ENCODE measurements at regions not wholly inside any gene's neighbourhood (a gene's known extent, or its start where the extent isn't known, plus 50 kb on each side); places are given as distances from the start of the nearest gene placed in this dataset.

- ChIA-PET POLR2A (ENCODE audit: low non-redundant PET) (no interaction called here), CTCF (interaction anchor here (0.6 to 0.9 kb wide), 2 partner anchors 17 to 78 kb away, joined by 3 read pairs; no protein-coding TSS in a partner anchor)
- DNase-seq (ENCODE audit: low spot score), result no peak
- no peak overlapping the region for H3K27ac ChIP-seq
- no peak for TF ChIP-seq CTCF (conservative IDR thresholded peaks at IDR 0.05; ENCODE audit: low read depth)
Observed at GRCh38 chr12:16095531-16096110, 181.9 kb downstream of the SLC15A5 start.

GRCh38 chr12:16094437-16094836, 183.0 kb downstream of the SLC15A5 start:
- POLR2A ChIA-PET (ENCODE audit: low non-redundant PET), result no interaction called here
- CTCF ChIA-PET, result no interaction called here
- no peak for TF ChIP-seq CTCF (conservative IDR thresholded peaks at IDR 0.05; ENCODE audit: low read depth)
- DNase-seq (ENCODE audit: low spot score), result no peak
- no peak overlapping the region for H3K27ac ChIP-seq

- TF ChIP-seq CTCF (conservative IDR thresholded peaks at IDR 0.05; ENCODE audit: low read depth), result no peak
- ChIA-PET POLR2A (ENCODE audit: low non-redundant PET) (no interaction called here), CTCF (no interaction called here)
- H3K27ac ChIP-seq, result no peak overlapping the region
- DNase-seq (ENCODE audit: low spot score), result no peak
Observed at GRCh38 chr12:16093825-16094224, 182.7 kb downstream of the DERA start.

- DNase-seq (ENCODE audit: low spot score), result no peak
- ChIA-PET CTCF (no interaction called here), POLR2A (ENCODE audit: low non-redundant PET) (no interaction called here)
- H3K27ac ChIP-seq, result no peak overlapping the region
- no peak for TF ChIP-seq CTCF (conservative IDR thresholded peaks at IDR 0.05; ENCODE audit: low read depth)
Observed at GRCh38 chr12:16090974-16091373, 179.8 kb downstream of the DERA start.

GRCh38 chr12:16088421-16088820, 177.3 kb downstream of the DERA start:
- ChIA-PET POLR2A (ENCODE audit: low non-redundant PET) (no interaction called here), CTCF (no interaction called here)
- no peak overlapping the region for H3K27ac ChIP-seq
- no peak for TF ChIP-seq CTCF (conservative IDR thresholded peaks at IDR 0.05; ENCODE audit: low read depth)
- DNase-seq (ENCODE audit: low spot score), result no peak

Data from RWPE1 (cell line).